ENCODE measurements at regions not wholly inside any gene's neighbourhood (a gene's known extent, or its start where the extent isn't known, plus 50 kb on each side); places are given as distances from the start of the nearest gene placed in this dataset.

- no peak overlapping the region for H2AFZ ChIP-seq (ENCODE audit: low read length)
- H3K4me3 ChIP-seq (ENCODE audit: low read length in 2 of 2), result no peak overlapping the region
- no peak overlapping the region for H3K4me2 ChIP-seq (ENCODE audit: insufficient read depth, low read length, poor library complexity, severe bottlenecking)
- H3K18ac ChIP-seq (ENCODE audit: low read length), result no peak overlapping the region
- no peak overlapping the region for H2BK120ac ChIP-seq (ENCODE audit: low read depth, low read length)
- peaks cover 0 to 2% (median 0%) of the 10 kb centered on the region in 3 experiments for H3K27me3 ChIP-seq (ENCODE audit: control insufficient read depth in 3 of 3, insufficient read depth in 3 of 3, low read depth in 1 of 3, low read length in 3 of 3)
- H4K91ac ChIP-seq (ENCODE audit: low read depth, low read length, poor library complexity), result no peak overlapping the region
- H3K14ac ChIP-seq (ENCODE audit: low read length), result no peak overlapping the region
- H3K9ac ChIP-seq (ENCODE audit: low read depth, low read length, poor library complexity), result no peak overlapping the region
- no peak overlapping the region for H2AK5ac ChIP-seq (ENCODE audit: low read depth, low read length)
- peaks cover 0 to 4% of the 10 kb centered on the region in 2 donors for H3K9me3 ChIP-seq (replicated peaks in 1 of 2; ENCODE audit: control insufficient read depth in 2 of 2, insufficient read depth in 1 of 2, low read depth in 1 of 2, low read length in 2 of 2)
- no peak overlapping the region for H3K27ac ChIP-seq (replicated peaks; ENCODE audit: low read length)
- no peak overlapping the region for H3K23ac ChIP-seq (ENCODE audit: low read depth, low read length, poor library complexity)
- no peak overlapping the region for H4K8ac ChIP-seq (ENCODE audit: low read depth, low read length)
- no peak overlapping the region for H2BK12ac ChIP-seq (ENCODE audit: low read length)
- H3K79me1 ChIP-seq (ENCODE audit: low read depth, low read length), result no peaks in the 10 kb centered on the region
- no peak overlapping the region for H2BK5ac ChIP-seq (ENCODE audit: low read length)
- no peaks in the 10 kb centered on the region for H3K36me3 ChIP-seq (replicated peaks in 1 of 2; ENCODE audit: control insufficient read depth in 2 of 2, insufficient read depth in 2 of 2, low read length in 2 of 2)
- no CpG with 5 or more reads among the region's 1 CpG for WGBS, 2 donors (ENCODE audit: extremely low coverage in 2 of 2, insufficient read length in 2 of 2, insufficient replicate concordance in 1 of 2)
- no peak overlapping the region for H2BK15ac ChIP-seq (ENCODE audit: low read length)
- peaks cover 0 to 2% of the 10 kb centered on the region in 2 donors for H3K4me1 ChIP-seq (ENCODE audit: control insufficient read depth in 2 of 2, insufficient read depth in 1 of 2, low read depth in 1 of 2, low read length in 2 of 2)
- no peak for DNase-seq (ENCODE audit: low spot score)
- H3K4ac ChIP-seq (ENCODE audit: low read length), result no peak overlapping the region
Measured at GRCh38 chr3:167057581-167057980, 322.5 kb downstream of the ZBBX start.

GRCh38 chr3:167054926-167055325 lies 325.2 kb downstream of the ZBBX start:
- Histone ChIP-seq H3K9me3 (replicated peaks in 1 of 2; ENCODE audit: control insufficient read depth in 2 of 2, insufficient read depth in 1 of 2, low read depth in 1 of 2, low read length in 2 of 2) (peaks cover 2 to 4% of the 10 kb centered on the region in 2 donors), H2BK120ac (ENCODE audit: low read depth, low read length) (no peak overlapping the region), H3K36me3 (replicated peaks in 1 of 2; ENCODE audit: control insufficient read depth in 2 of 2, insufficient read depth in 2 of 2, low read length in 2 of 2) (no peaks in the 10 kb centered on the region), H3K27ac (replicated peaks; ENCODE audit: low read length) (no peak overlapping the region), H2AFZ (ENCODE audit: low read length) (no peak overlapping the region), H2AK5ac (ENCODE audit: low read depth, low read length) (no peak overlapping the region), H4K91ac (ENCODE audit: low read depth, low read length, poor library complexity) (no peak overlapping the region), H4K8ac (ENCODE audit: low read depth, low read length) (no peak overlapping the region), H3K23ac (ENCODE audit: low read depth, low read length, poor library complexity) (no peak overlapping the region), H3K4me3 (ENCODE audit: low read length in 2 of 2) (no peak overlapping the region), H3K4me2 (ENCODE audit: insufficient read depth, low read length, poor library complexity, severe bottlenecking) (no peak overlapping the region), H3K4ac (ENCODE audit: low read length) (no peak overlapping the region), H3K79me1 (ENCODE audit: low read depth, low read length) (no peaks in the 10 kb centered on the region), H3K14ac (ENCODE audit: low read length) (no peak overlapping the region), H2BK12ac (ENCODE audit: low read length) (no peak overlapping the region), H3K9ac (ENCODE audit: low read depth, low read length, poor library complexity) (no peak overlapping the region), H3K4me1 (ENCODE audit: control insufficient read depth in 2 of 2, insufficient read depth in 1 of 2, low read depth in 1 of 2, low read length in 2 of 2) (peaks cover 4% of the 10 kb centered on the region in 2 donors), H2BK15ac (ENCODE audit: low read length) (no peak overlapping the region), H3K27me3 (ENCODE audit: control insufficient read depth in 3 of 3, insufficient read depth in 3 of 3, low read depth in 1 of 3, low read length in 3 of 3) (peaks cover 0 to 2% (median 0%) of the 10 kb centered on the region in 3 experiments), H2BK5ac (ENCODE audit: low read length) (no peak overlapping the region), H3K18ac (ENCODE audit: low read length) (no peak overlapping the region)
- no peak for DNase-seq (ENCODE audit: low spot score)
- no CpG with 5 or more reads among the region's 2 CpGs for WGBS, 2 donors (ENCODE audit: extremely low coverage in 2 of 2, insufficient read length in 2 of 2, insufficient replicate concordance in 1 of 2)

GRCh38 chr3:167051421-167051820 lies 328.7 kb downstream of the ZBBX start:
- H2AFZ ChIP-seq (ENCODE audit: low read length), result peak overlapping the region; percentile 57
- H4K8ac ChIP-seq (ENCODE audit: low read depth, low read length), result no peak overlapping the region
- H2BK12ac ChIP-seq (ENCODE audit: low read length), result no peak overlapping the region
- no peak overlapping the region for H3K4ac ChIP-seq (ENCODE audit: low read length)
- no peak overlapping the region for H3K9ac ChIP-seq (ENCODE audit: low read depth, low read length, poor library complexity)
- no peak overlapping the region for H3K4me3 ChIP-seq (ENCODE audit: low read length in 2 of 2)
- no peak overlapping the region for H3K23ac ChIP-seq (ENCODE audit: low read depth, low read length, poor library complexity)
- no peak overlapping the region for H4K91ac ChIP-seq (ENCODE audit: low read depth, low read length, poor library complexity)
- no peaks in the 10 kb centered on the region for H3K79me1 ChIP-seq (ENCODE audit: low read depth, low read length)
- H2BK120ac ChIP-seq (ENCODE audit: low read depth, low read length), result no peak overlapping the region
- no peak overlapping the region for H3K18ac ChIP-seq (ENCODE audit: low read length)
- no peaks in the 10 kb centered on the region for H3K36me3 ChIP-seq (replicated peaks in 1 of 2; ENCODE audit: control insufficient read depth in 2 of 2, insufficient read depth in 2 of 2, low read length in 2 of 2)
- H2AK5ac ChIP-seq (ENCODE audit: low read depth, low read length), result no peak overlapping the region
- no peaks in the 10 kb centered on the region for H3K27me3 ChIP-seq (ENCODE audit: control insufficient read depth in 3 of 3, insufficient read depth in 3 of 3, low read depth in 1 of 3, low read length in 3 of 3)
- H3K4me1 ChIP-seq (ENCODE audit: control insufficient read depth in 2 of 2, insufficient read depth in 1 of 2, low read depth in 1 of 2, low read length in 2 of 2), result peaks cover 3 to 4% of the 10 kb centered on the region in 2 donors
- WGBS, 2 donors (ENCODE audit: extremely low coverage in 2 of 2, insufficient read length in 2 of 2, insufficient replicate concordance in 1 of 2), result no CpG with 5 or more reads among the region's 4 CpGs
- H3K27ac ChIP-seq (replicated peaks; ENCODE audit: low read length), result no peak overlapping the region
- H2BK15ac ChIP-seq (ENCODE audit: low read length), result no peak overlapping the region
- DNase-seq (ENCODE audit: low spot score), result no peak
- H2BK5ac ChIP-seq (ENCODE audit: low read length), result no peak overlapping the region
- H3K9me3 ChIP-seq (replicated peaks in 1 of 2; ENCODE audit: control insufficient read depth in 2 of 2, insufficient read depth in 1 of 2, low read depth in 1 of 2, low read length in 2 of 2), result peaks cover 2% of the 10 kb centered on the region in 2 donors
- no peak overlapping the region for H3K14ac ChIP-seq (ENCODE audit: low read length)
- H3K4me2 ChIP-seq (ENCODE audit: insufficient read depth, low read length, poor library complexity, severe bottlenecking), result no peak overlapping the region

- H3K4me2 ChIP-seq (ENCODE audit: insufficient read depth, low read length, poor library complexity, severe bottlenecking), result no peak overlapping the region
- H3K18ac ChIP-seq (ENCODE audit: low read length), result no peak overlapping the region
- no peak overlapping the region for H2AFZ ChIP-seq (ENCODE audit: low read length)
- peaks cover 0 to 3% of the 10 kb centered on the region in 2 donors for H3K4me1 ChIP-seq (ENCODE audit: control insufficient read depth in 2 of 2, insufficient read depth in 1 of 2, low read depth in 1 of 2, low read length in 2 of 2)
- H2BK12ac ChIP-seq (ENCODE audit: low read length), result no peak overlapping the region
- H4K91ac ChIP-seq (ENCODE audit: low read depth, low read length, poor library complexity), result no peak overlapping the region
- no peak overlapping the region for H3K4me3 ChIP-seq (ENCODE audit: low read length in 2 of 2)
- H4K8ac ChIP-seq (ENCODE audit: low read depth, low read length), result no peak overlapping the region
- no peak overlapping the region for H3K14ac ChIP-seq (ENCODE audit: low read length)
- no peaks in the 10 kb centered on the region for H3K9me3 ChIP-seq (replicated peaks in 1 of 2; ENCODE audit: control insufficient read depth in 2 of 2, insufficient read depth in 1 of 2, low read depth in 1 of 2, low read length in 2 of 2)
- H3K4ac ChIP-seq (ENCODE audit: low read length), result no peak overlapping the region
- no peak overlapping the region for H2BK120ac ChIP-seq (ENCODE audit: low read depth, low read length)
- WGBS, 2 donors (ENCODE audit: extremely low coverage in 2 of 2, insufficient read length in 2 of 2, insufficient replicate concordance in 1 of 2), result no CpG with 5 or more reads among the region's 2 CpGs
- no peaks in the 10 kb centered on the region for H3K79me1 ChIP-seq (ENCODE audit: low read depth, low read length)
- no peak overlapping the region for H3K9ac ChIP-seq (ENCODE audit: low read depth, low read length, poor library complexity)
- no peak overlapping the region for H3K23ac ChIP-seq (ENCODE audit: low read depth, low read length, poor library complexity)
- no peaks in the 10 kb centered on the region for H3K27me3 ChIP-seq (ENCODE audit: control insufficient read depth in 3 of 3, insufficient read depth in 3 of 3, low read depth in 1 of 3, low read length in 3 of 3)
- no peak overlapping the region for H3K27ac ChIP-seq (replicated peaks; ENCODE audit: low read length)
- no peak overlapping the region for H2BK15ac ChIP-seq (ENCODE audit: low read length)
- H2AK5ac ChIP-seq (ENCODE audit: low read depth, low read length), result no peak overlapping the region
- no peaks in the 10 kb centered on the region for H3K36me3 ChIP-seq (replicated peaks in 1 of 2; ENCODE audit: control insufficient read depth in 2 of 2, insufficient read depth in 2 of 2, low read length in 2 of 2)
- no peak for DNase-seq (ENCODE audit: low spot score)
- no peak overlapping the region for H2BK5ac ChIP-seq (ENCODE audit: low read length)
Measured at GRCh38 chr3:167033866-167034265, 346.2 kb downstream of the ZBBX start.
